ENCODE measurements at regions not wholly inside any gene's neighbourhood (a gene's known extent, or its start where the extent isn't known, plus 50 kb on each side); places are given as distances from the start of the nearest gene placed in this dataset.

GRCh38 chr22:48224332-48224731 lies 1461.9 kb downstream of the TBC1D22A start:
- ATAC-seq (no peak), DNase-seq (no peak)
- no peak overlapping the region for H3K4me3 Mint-ChIP-seq
- Histone ChIP-seq H3K27me3 (ENCODE audit: control insufficient read depth, insufficient read depth, low read length) (no peaks in the 10 kb centered on the region), H3K9me3 (ENCODE audit: control insufficient read depth, insufficient read depth, low read length) (no peaks in the 10 kb centered on the region), H3K4me3 (ENCODE audit: low read length) (no peak overlapping the region), H3K27ac (ENCODE audit: low read length) (no peak overlapping the region), H3K36me3 (ENCODE audit: control insufficient read depth, insufficient read depth, low read length) (no peaks in the 10 kb centered on the region), H3K4me1 (ENCODE audit: control insufficient read depth, insufficient read depth, low read length) (no peaks in the 10 kb centered on the region)
- H3K27ac Mint-ChIP-seq = no peak overlapping the region
- H3K27me3 Mint-ChIP-seq (ENCODE audit: low read depth in 2 of 2) = peaks cover 33 to 61% of the 10 kb centered on the region in 2 donors
- H3K36me3 Mint-ChIP-seq = no peaks in the 10 kb centered on the region
- H3K9me3 Mint-ChIP-seq = peaks cover 0 to 2% of the 10 kb centered on the region in 2 donors
- intact Hi-C loops (cut with micrococcal nuclease) = no loop called here
- 63% methylated on average over 5 of the region's 5 CpGs for WGBS (ENCODE audit: insufficient coverage)
- TF ChIP-seq CTCF (IDR thresholded peaks at IDR 0.05) = no peak
- no peaks in the 10 kb centered on the region for H3K4me1 Mint-ChIP-seq

GRCh38 chr22:48223488-48224190 lies 1461.2 kb downstream of the TBC1D22A start:
- Mint-ChIP-seq H3K27ac (no peak overlapping the region), H3K4me1 (no peaks in the 10 kb centered on the region), H3K27me3 (ENCODE audit: low read depth in 2 of 2) (peaks cover 33 to 63% of the 10 kb centered on the region in 2 donors), H3K9me3 (peaks cover 0 to 2% of the 10 kb centered on the region in 2 donors), H3K4me3 (no peak overlapping the region), H3K36me3 (no peaks in the 10 kb centered on the region)
- H3K27me3 ChIP-seq (ENCODE audit: control insufficient read depth, insufficient read depth, low read length) = no peaks in the 10 kb centered on the region
- no peak overlapping the region for H3K4me3 ChIP-seq (ENCODE audit: low read length)
- no peaks in the 10 kb centered on the region for H3K4me1 ChIP-seq (ENCODE audit: control insufficient read depth, insufficient read depth, low read length)
- no peak for TF ChIP-seq CTCF (IDR thresholded peaks at IDR 0.05)
- intact Hi-C loops (cut with micrococcal nuclease) = no loop called here
- ATAC-seq (peak in 1 of 3 donors; percentile 35), DNase-seq (no peak)
- H3K36me3 ChIP-seq (ENCODE audit: control insufficient read depth, insufficient read depth, low read length) = no peaks in the 10 kb centered on the region
- no peaks in the 10 kb centered on the region for H3K9me3 ChIP-seq (ENCODE audit: control insufficient read depth, insufficient read depth, low read length)
- WGBS (ENCODE audit: insufficient coverage) = 72% methylated on average over 7 of the region's 7 CpGs
- H3K27ac ChIP-seq (ENCODE audit: low read length) = no peak overlapping the region

GRCh38 chr22:48222742-48223487 lies 1460.5 kb downstream of the TBC1D22A start:
- Mint-ChIP-seq H3K27ac (no peak overlapping the region), H3K4me3 (no peak overlapping the region), H3K9me3 (peaks cover 0 to 2% of the 10 kb centered on the region in 2 donors), H3K36me3 (no peaks in the 10 kb centered on the region), H3K27me3 (ENCODE audit: low read depth in 2 of 2) (peaks cover 33 to 66% of the 10 kb centered on the region in 2 donors), H3K4me1 (no peaks in the 10 kb centered on the region)
- DNase-seq = no peak
- TF ChIP-seq CTCF (IDR thresholded peaks at IDR 0.05) = no peak
- no peaks in the 10 kb centered on the region for H3K9me3 ChIP-seq (ENCODE audit: control insufficient read depth, insufficient read depth, low read length)
- no peaks in the 10 kb centered on the region for H3K36me3 ChIP-seq (ENCODE audit: control insufficient read depth, insufficient read depth, low read length)
- no peak overlapping the region for H3K4me3 ChIP-seq (ENCODE audit: low read length)
- no peaks in the 10 kb centered on the region for H3K4me1 ChIP-seq (ENCODE audit: control insufficient read depth, insufficient read depth, low read length)
- 85% methylated on average over 13 of the region's 13 CpGs for WGBS (ENCODE audit: insufficient coverage)
- H3K27ac ChIP-seq (ENCODE audit: low read length) = no peak overlapping the region
- H3K27me3 ChIP-seq (ENCODE audit: control insufficient read depth, insufficient read depth, low read length) = no peaks in the 10 kb centered on the region
- intact Hi-C loops (cut with micrococcal nuclease) = no loop called here
- no peak for ATAC-seq
